Upper lobe of left lung (tissue), 4 donors: ENCODE measurements at regions not wholly inside any gene's neighbourhood (a gene's known extent, or its start where the extent isn't known, plus 50 kb on each side); places are given as distances from the start of the nearest gene placed in this dataset.

Experiments used
- EP300 ChIP-seq, 4 donors: sonication (generic); formaldehyde crosslinking; IDR thresholded peaks; one replicate each; pipeline ENCODE4 v1.5.1; 2017; ENCODE audit warnings: antibody characterized with exemption in 4 of 4, control low read depth in 2 of 4
- POLR2A ChIP-seq, 4 donors: fragments of 450-650 bp; IDR thresholded peaks; one replicate each; pipeline ENCODE4 v1.5.1; 2016 to 2017; ENCODE audit warnings: antibody characterized with exemption in 4 of 4, mild to moderate bottlenecking in 2 of 4
- POLR2AphosphoS5 ChIP-seq, 2 donors: sonication (generic); formaldehyde crosslinking; IDR thresholded peaks; one replicate each; pipeline ENCODE4 v1.5.1; 2017; ENCODE audit warnings: antibody characterized with exemption in 2 of 2
- TF ChIP-seq, protein P1 (sequence below), 6 experiments: fragments of 450-650 bp in 4 of 6; fragments of 200-600 bp in 2 of 6; sonication (generic) in 2 of 6; IDR thresholded peaks; one replicate each; pipeline ENCODE4 v1.5.1; 2016 to 2019; ENCODE audit warnings: antibody characterized with exemption in 6 of 6

- TF ChIP-seq EP300 (IDR thresholded peaks at IDR 0.05), result no peak
- TF ChIP-seq, protein P1, sequence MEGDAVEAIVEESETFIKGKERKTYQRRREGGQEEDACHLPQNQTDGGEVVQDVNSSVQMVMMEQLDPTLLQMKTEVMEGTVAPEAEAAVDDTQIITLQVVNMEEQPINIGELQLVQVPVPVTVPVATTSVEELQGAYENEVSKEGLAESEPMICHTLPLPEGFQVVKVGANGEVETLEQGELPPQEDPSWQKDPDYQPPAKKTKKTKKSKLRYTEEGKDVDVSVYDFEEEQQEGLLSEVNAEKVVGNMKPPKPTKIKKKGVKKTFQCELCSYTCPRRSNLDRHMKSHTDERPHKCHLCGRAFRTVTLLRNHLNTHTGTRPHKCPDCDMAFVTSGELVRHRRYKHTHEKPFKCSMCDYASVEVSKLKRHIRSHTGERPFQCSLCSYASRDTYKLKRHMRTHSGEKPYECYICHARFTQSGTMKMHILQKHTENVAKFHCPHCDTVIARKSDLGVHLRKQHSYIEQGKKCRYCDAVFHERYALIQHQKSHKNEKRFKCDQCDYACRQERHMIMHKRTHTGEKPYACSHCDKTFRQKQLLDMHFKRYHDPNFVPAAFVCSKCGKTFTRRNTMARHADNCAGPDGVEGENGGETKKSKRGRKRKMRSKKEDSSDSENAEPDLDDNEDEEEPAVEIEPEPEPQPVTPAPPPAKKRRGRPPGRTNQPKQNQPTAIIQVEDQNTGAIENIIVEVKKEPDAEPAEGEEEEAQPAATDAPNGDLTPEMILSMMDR (IDR thresholded peaks at IDR 0.05), result no peak
- TF ChIP-seq POLR2AphosphoS5 (IDR thresholded peaks at IDR 0.05), result no peak
- TF ChIP-seq POLR2A (IDR thresholded peaks at IDR 0.05), result no peak
These were observed 156.7 kb upstream of the PFKP start for GRCh38 chr10:2910656-2911055.
